DND-41 (cell line): ENCODE measurements at regions not wholly inside any gene's neighbourhood (a gene's known extent, or its start where the extent isn't known, plus 50 kb on each side); places are given as distances from the start of the nearest gene placed in this dataset.

ENCODE experiments used
- ATAC-seq: fragments of 200-7000 bp; cut with Tn5 transposase; 3 replicates; pipeline ENCODE4 v1.9.1; 2021; ENCODE audit warnings: low read depth; ENCODE audit not compliant: insufficient read depth
- DNase-seq: peaks from one replicate; pipeline ENCODE4 v3.0.0-alpha.2; 2020
- H2AFZ ChIP-seq: 2 replicates; pipeline ENCODE4 v1.6.0; 2012; ENCODE audit warnings: low read depth, low read length
- H3K27ac ChIP-seq: 2 replicates; pipeline ENCODE4 v1.5.1; 2012; ENCODE audit warnings: low read length, inconsistent platforms
- H3K27me3 ChIP-seq: fragments of 200-600 bp; sonication (generic); 2 replicates; pipeline ENCODE4 v1.6.0; 2012; ENCODE audit warnings: low read length, mild to moderate bottlenecking, inconsistent platforms; ENCODE audit not compliant: insufficient read depth, poor library complexity
- H3K36me3 ChIP-seq: 2 replicates; pipeline ENCODE4 v1.5.1; 2012; ENCODE audit warnings: low read length, inconsistent platforms; ENCODE audit not compliant: insufficient read depth
- H3K4me1 ChIP-seq: 2 replicates; pipeline ENCODE4 v1.5.1; 2012; ENCODE audit warnings: mild to moderate bottlenecking, low read length; ENCODE audit not compliant: insufficient read depth
- H3K4me2 ChIP-seq: 2 replicates; pipeline ENCODE4 v1.6.0; 2012; ENCODE audit warnings: mild to moderate bottlenecking, moderate library complexity, low read length, inconsistent platforms; ENCODE audit not compliant: insufficient read depth
- H3K4me3 ChIP-seq, 2 experiments: fragments of 200-600 bp in 1 of 2; shearing (Covaris generic) in 1 of 2; 2 replicates each; pipeline ENCODE4 v1.5.1; 2012 to 2016; ENCODE audit warnings: inconsistent platforms in 2 of 2, low read length in 2 of 2, mild to moderate bottlenecking in 2 of 2, low read depth in 1 of 2, moderate library complexity in 1 of 2
- H3K79me2 ChIP-seq: 2 replicates; pipeline ENCODE4 v1.6.0; 2012; ENCODE audit warnings: low read length, inconsistent platforms; ENCODE audit not compliant: insufficient read depth
- H3K9ac ChIP-seq: 2 replicates; pipeline ENCODE4 v1.6.0; 2012; ENCODE audit warnings: low read depth, mild to moderate bottlenecking, inconsistent platforms, low read length, moderate library complexity
- H3K9me3 ChIP-seq: 2 replicates; pipeline ENCODE4 v1.5.1; 2012; ENCODE audit warnings: low read length, moderate library complexity, mild to moderate bottlenecking, inconsistent platforms; ENCODE audit not compliant: insufficient read depth, severe bottlenecking
- H4K20me1 ChIP-seq: 2 replicates; pipeline ENCODE4 v1.6.0; 2012; ENCODE audit warnings: low read length; ENCODE audit not compliant: insufficient read depth
- EZH2 ChIP-seq: IDR thresholded peaks from 3 replicates; pipeline ENCODE4 v1.6.1; 2012; ENCODE audit warnings: borderline replicate concordance, low read depth, mild to moderate bottlenecking, moderate library complexity, low read length, inconsistent platforms; ENCODE audit not compliant: severe bottlenecking
- TF ChIP-seq, protein P1 (sequence below): IDR thresholded peaks from 2 replicates; pipeline ENCODE4 v1.5.1; 2012; ENCODE audit warnings: borderline replicate concordance, low read length, moderate library complexity, mild to moderate bottlenecking; ENCODE audit not compliant: poor library complexity, severe bottlenecking; ENCODE audit errors: extremely low read depth

DNA sequence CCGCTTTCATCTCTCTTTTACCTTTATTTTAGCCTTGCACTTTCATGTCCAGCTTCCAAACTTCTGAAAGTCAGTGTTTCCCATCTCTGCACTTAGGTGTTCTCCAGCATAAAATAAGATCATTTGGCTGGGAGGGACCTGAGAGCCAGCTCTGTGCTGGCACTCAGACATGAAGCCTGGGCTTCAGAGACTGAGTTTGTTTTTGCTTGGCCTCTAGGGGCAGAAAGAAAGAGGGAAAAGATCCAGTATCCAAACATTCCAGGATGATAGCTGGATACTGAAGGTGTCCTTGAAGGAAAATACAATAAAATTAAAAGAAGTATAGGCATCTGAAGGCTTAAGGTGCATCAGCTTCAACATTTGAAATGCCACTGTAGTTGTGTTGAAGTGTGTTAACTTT is 202.4 kb upstream of the ZIC3 start:
- no peaks in the 10 kb centered on the region for H3K79me2 ChIP-seq
- no peaks in the 10 kb centered on the region for H4K20me1 ChIP-seq
- H3K27ac ChIP-seq: no peak overlapping the region
- no peak overlapping the region for H3K4me2 ChIP-seq
- no peaks in the 10 kb centered on the region for H3K27me3 ChIP-seq
- H3K9me3 ChIP-seq: no peaks in the 10 kb centered on the region
- H3K4me1 ChIP-seq: no peaks in the 10 kb centered on the region
- no peak overlapping the region for H2AFZ ChIP-seq
- ATAC-seq (no peak), DNase-seq (no peak)
- TF ChIP-seq EZH2: no peak
- TF ChIP-seq, protein P1, sequence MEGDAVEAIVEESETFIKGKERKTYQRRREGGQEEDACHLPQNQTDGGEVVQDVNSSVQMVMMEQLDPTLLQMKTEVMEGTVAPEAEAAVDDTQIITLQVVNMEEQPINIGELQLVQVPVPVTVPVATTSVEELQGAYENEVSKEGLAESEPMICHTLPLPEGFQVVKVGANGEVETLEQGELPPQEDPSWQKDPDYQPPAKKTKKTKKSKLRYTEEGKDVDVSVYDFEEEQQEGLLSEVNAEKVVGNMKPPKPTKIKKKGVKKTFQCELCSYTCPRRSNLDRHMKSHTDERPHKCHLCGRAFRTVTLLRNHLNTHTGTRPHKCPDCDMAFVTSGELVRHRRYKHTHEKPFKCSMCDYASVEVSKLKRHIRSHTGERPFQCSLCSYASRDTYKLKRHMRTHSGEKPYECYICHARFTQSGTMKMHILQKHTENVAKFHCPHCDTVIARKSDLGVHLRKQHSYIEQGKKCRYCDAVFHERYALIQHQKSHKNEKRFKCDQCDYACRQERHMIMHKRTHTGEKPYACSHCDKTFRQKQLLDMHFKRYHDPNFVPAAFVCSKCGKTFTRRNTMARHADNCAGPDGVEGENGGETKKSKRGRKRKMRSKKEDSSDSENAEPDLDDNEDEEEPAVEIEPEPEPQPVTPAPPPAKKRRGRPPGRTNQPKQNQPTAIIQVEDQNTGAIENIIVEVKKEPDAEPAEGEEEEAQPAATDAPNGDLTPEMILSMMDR: no peak
- no peak overlapping the region for H3K4me3 ChIP-seq
- H3K9ac ChIP-seq: no peak overlapping the region
- no peaks in the 10 kb centered on the region for H3K36me3 ChIP-seq

DNA sequence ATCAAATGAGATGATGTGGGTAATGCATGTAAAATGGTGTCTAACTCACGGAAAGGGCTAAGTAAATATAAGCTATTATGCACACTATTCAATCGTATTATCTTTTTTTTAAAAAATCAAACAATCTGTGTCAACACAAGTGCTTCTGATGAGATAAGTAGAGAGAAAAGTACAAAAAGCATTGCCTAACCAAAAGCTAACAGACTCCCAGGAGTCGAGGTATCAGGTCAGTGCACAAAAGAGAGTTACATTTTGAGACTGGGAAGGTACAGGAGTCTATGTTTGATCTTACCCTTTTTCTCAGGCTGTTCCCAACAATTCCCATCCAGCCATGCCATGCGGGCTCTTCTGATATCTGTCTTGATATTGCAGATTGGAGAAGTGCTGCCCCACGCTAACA is 203.3 kb upstream of the ZIC3 start:
- ATAC-seq (no peak), DNase-seq (no peak)
- Histone ChIP-seq H2AFZ (no peak overlapping the region), H3K27me3 (no peaks in the 10 kb centered on the region), H3K4me3 (no peak overlapping the region), H3K9ac (no peak overlapping the region), H3K4me1 (no peaks in the 10 kb centered on the region), H3K79me2 (no peaks in the 10 kb centered on the region), H3K27ac (no peak overlapping the region), H4K20me1 (no peaks in the 10 kb centered on the region), H3K36me3 (no peaks in the 10 kb centered on the region), H3K4me2 (no peak overlapping the region), H3K9me3 (no peaks in the 10 kb centered on the region)
- TF ChIP-seq, protein P1: no peak

DNA sequence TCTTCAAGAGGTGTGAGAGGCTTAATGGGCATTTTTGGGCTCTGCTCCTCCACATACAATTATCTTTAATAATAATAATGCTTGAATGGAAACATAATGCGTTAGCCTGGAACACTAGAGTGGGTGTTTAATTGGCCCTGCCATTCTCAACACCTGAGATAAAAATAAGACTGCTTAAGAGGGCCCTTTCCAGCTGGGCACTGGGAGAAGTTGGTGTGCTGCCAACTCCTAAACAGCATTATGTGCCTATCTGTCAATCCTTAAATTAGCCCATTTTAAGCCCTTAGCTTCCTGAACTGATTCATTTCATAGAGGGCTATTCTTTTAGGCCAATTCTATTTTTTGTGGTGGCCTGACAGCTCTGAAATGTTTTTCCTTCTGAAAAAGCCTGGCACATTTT is 211.1 kb upstream of the ZIC3 start:
- H3K36me3 ChIP-seq: no peaks in the 10 kb centered on the region
- H3K9ac ChIP-seq: no peak overlapping the region
- no peaks in the 10 kb centered on the region for H3K9me3 ChIP-seq
- DNase-seq (no peak), ATAC-seq (no peak)
- TF ChIP-seq EZH2: no peak
- TF ChIP-seq, protein P1: no peak
- H3K27me3 ChIP-seq: no peaks in the 10 kb centered on the region
- no peak overlapping the region for H2AFZ ChIP-seq
- H3K27ac ChIP-seq: no peak overlapping the region
- H3K4me2 ChIP-seq: no peak overlapping the region
- no peak overlapping the region for H3K4me3 ChIP-seq
- no peaks in the 10 kb centered on the region for H3K4me1 ChIP-seq
- no peaks in the 10 kb centered on the region for H4K20me1 ChIP-seq
- no peaks in the 10 kb centered on the region for H3K79me2 ChIP-seq

DNA sequence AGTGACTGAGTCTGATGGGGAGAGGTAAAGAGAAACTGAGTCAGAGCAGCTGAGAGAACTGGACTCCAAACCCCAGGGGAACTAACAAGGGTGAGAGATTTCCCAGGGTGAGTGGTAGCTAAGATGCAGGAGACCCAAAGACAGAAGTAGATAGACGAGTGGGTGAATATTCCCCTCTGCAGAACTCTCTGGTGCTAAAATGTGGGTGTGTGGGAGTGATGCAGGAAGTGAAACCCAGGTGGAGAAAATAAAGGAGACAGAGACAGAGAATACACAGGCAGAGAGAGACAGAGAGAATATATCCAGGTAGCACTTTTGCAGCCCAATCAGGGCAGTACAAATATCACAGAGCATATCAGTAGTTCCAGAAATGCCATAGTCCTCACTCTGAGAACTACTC is 212.5 kb upstream of the ZIC3 start:
- Histone ChIP-seq H4K20me1 (no peaks in the 10 kb centered on the region), H3K27me3 (no peaks in the 10 kb centered on the region), H3K4me3 (no peak overlapping the region), H3K4me2 (no peak overlapping the region), H3K36me3 (no peaks in the 10 kb centered on the region), H3K4me1 (no peaks in the 10 kb centered on the region), H3K9me3 (no peaks in the 10 kb centered on the region), H3K9ac (no peak overlapping the region), H2AFZ (no peak overlapping the region), H3K27ac (no peak overlapping the region), H3K79me2 (no peaks in the 10 kb centered on the region)
- TF ChIP-seq EZH2: no peak
- TF ChIP-seq, protein P1: no peak
- DNase-seq: no peak
- ATAC-seq: no peak
